ENCODE measurements at regions not wholly inside any gene's neighbourhood (a gene's known extent, or its start where the extent isn't known, plus 50 kb on each side); places are given as distances from the start of the nearest gene placed in this dataset.

DNA sequence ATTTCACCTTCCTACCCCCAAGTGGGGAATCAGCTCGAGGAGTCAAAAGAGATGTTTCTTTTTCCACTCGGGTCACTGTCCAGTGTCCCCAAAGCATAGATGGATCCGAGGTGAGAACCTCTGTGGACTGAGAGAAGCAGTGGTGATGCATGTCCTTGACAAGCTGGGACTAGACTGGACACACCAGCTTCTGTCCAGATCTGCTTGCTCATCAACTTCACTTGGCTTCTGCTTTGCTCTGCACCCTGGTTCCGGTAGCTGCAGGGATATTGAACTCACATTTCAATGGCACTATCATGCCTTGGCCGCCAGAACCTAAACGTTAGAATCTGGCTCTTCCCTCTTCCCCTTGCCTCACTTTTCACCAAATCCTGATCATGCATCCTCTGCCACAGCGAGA, 50.3 kb upstream of the CXCL12 start:
- DNase-seq (ENCODE audit: insufficient read length, low spot score) (no peak), FAIRE-seq (no peak)
- TF ChIP-seq POLR2AphosphoS5 (IDR thresholded peaks at IDR 0.05; ENCODE audit: low read depth, low read length) (no peak), TAF1 (IDR thresholded peaks at IDR 0.05; ENCODE audit: low read depth, low read length) (no peak), POLR2A (IDR thresholded peaks at IDR 0.05; ENCODE audit: low read depth, low read length) (no peak), SPI1 (IDR thresholded peaks at IDR 0.05; ENCODE audit: low read depth, low read length) (no peak), POU2F2 (IDR thresholded peaks at IDR 0.05; ENCODE audit: low read depth, low read length) (no peak), PAX5 (IDR thresholded peaks at IDR 0.05; ENCODE audit: insufficient read depth, low read length, severe bottlenecking) (no peak)

GRCh38 chr10:44436240-44436639, 51.3 kb upstream of the CXCL12 start:
- TF ChIP-seq TAF1 (IDR thresholded peaks at IDR 0.05; ENCODE audit: low read depth, low read length), result no peak
- no peak for TF ChIP-seq POU2F2 (IDR thresholded peaks at IDR 0.05; ENCODE audit: low read depth, low read length)
- no peak for TF ChIP-seq POLR2AphosphoS5 (IDR thresholded peaks at IDR 0.05; ENCODE audit: low read depth, low read length)
- TF ChIP-seq POLR2A (IDR thresholded peaks at IDR 0.05; ENCODE audit: low read depth, low read length), result no peak
- TF ChIP-seq PAX5 (IDR thresholded peaks at IDR 0.05; ENCODE audit: insufficient read depth, low read length, severe bottlenecking), result no peak
- TF ChIP-seq SPI1 (IDR thresholded peaks at IDR 0.05; ENCODE audit: low read depth, low read length), result no peak
- no peak for DNase-seq (ENCODE audit: insufficient read length, low spot score)
- FAIRE-seq, result no peak

DNA sequence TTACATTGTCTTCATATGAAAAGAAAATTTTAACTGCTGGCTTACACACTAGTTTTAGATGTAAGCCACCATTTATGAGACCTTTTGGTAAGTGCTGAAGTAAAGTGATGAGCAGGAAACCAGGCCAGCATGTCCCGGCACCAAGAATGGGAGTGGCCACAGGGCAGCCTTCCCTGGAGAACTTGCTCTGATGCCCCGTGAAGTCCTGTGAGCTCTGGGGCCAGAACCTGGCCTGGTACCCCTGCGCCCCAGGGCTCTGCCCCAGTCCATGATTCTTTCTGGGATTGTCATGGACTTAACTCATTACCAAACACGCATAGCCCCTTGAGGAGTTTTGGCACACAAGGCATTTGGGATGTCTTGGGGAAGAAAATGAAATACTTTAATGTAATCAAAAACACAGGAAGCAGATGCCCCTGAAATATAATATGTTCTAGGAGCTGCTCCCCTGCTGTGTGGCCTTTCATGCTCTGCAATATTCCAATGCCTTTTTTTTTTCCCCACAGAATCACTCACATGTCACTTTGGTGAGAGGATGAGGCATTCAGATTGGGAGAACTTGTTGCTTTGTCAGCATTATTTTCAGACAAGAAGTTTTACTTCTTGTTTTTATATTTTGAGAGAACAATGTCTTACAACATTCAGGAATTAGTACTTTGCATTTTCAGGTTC, 53.1 kb upstream of the CXCL12 start:
- TF ChIP-seq SPI1 (IDR thresholded peaks at IDR 0.05; ENCODE audit: low read depth, low read length) (no peak), POLR2AphosphoS5 (IDR thresholded peaks at IDR 0.05; ENCODE audit: low read depth, low read length) (no peak), POLR2A (IDR thresholded peaks at IDR 0.05; ENCODE audit: low read depth, low read length) (no peak), TAF1 (IDR thresholded peaks at IDR 0.05; ENCODE audit: low read depth, low read length) (no peak), POU2F2 (IDR thresholded peaks at IDR 0.05; ENCODE audit: low read depth, low read length) (no peak), PAX5 (IDR thresholded peaks at IDR 0.05; ENCODE audit: insufficient read depth, low read length, severe bottlenecking) (no peak)
- no peak for FAIRE-seq

GRCh38 chr10:44439239-44439957, 54.5 kb upstream of the CXCL12 start:
- no peak for FAIRE-seq
- TF ChIP-seq POLR2AphosphoS5 (IDR thresholded peaks at IDR 0.05; ENCODE audit: low read depth, low read length), result no peak
- TF ChIP-seq TAF1 (IDR thresholded peaks at IDR 0.05; ENCODE audit: low read depth, low read length), result no peak
- TF ChIP-seq POU2F2 (IDR thresholded peaks at IDR 0.05; ENCODE audit: low read depth, low read length), result no peak
- no peak for TF ChIP-seq POLR2A (IDR thresholded peaks at IDR 0.05; ENCODE audit: low read depth, low read length)
- TF ChIP-seq SPI1 (IDR thresholded peaks at IDR 0.05; ENCODE audit: low read depth, low read length), result no peak
- TF ChIP-seq PAX5 (IDR thresholded peaks at IDR 0.05; ENCODE audit: insufficient read depth, low read length, severe bottlenecking), result no peak
- no peak for DNase-seq (ENCODE audit: insufficient read length, low spot score)

More for the DNA sequence above, 53.1 kb upstream of the CXCL12 start:
- no peak for DNase-seq (ENCODE audit: insufficient read length, low spot score)

GRCh38 chr10:44439958-44440244, 55.0 kb upstream of the CXCL12 start:
- TF ChIP-seq PAX5 (IDR thresholded peaks at IDR 0.05; ENCODE audit: insufficient read depth, low read length, severe bottlenecking) (no peak), POLR2AphosphoS5 (IDR thresholded peaks at IDR 0.05; ENCODE audit: low read depth, low read length) (no peak), POU2F2 (IDR thresholded peaks at IDR 0.05; ENCODE audit: low read depth, low read length) (no peak), SPI1 (IDR thresholded peaks at IDR 0.05; ENCODE audit: low read depth, low read length) (no peak), POLR2A (IDR thresholded peaks at IDR 0.05; ENCODE audit: low read depth, low read length) (no peak)
- DNase-seq (ENCODE audit: insufficient read length, low spot score), result no peak
- FAIRE-seq, result no peak

- FAIRE-seq (no peak), DNase-seq (ENCODE audit: insufficient read length, low spot score) (no peak)
- TF ChIP-seq POU2F2 (IDR thresholded peaks at IDR 0.05; ENCODE audit: low read depth, low read length) (no peak), PAX5 (IDR thresholded peaks at IDR 0.05; ENCODE audit: insufficient read depth, low read length, severe bottlenecking) (no peak), POLR2AphosphoS5 (IDR thresholded peaks at IDR 0.05; ENCODE audit: low read depth, low read length) (no peak), SPI1 (IDR thresholded peaks at IDR 0.05; ENCODE audit: low read depth, low read length) (no peak), POLR2A (IDR thresholded peaks at IDR 0.05; ENCODE audit: low read depth, low read length) (no peak), TAF1 (IDR thresholded peaks at IDR 0.05; ENCODE audit: low read depth, low read length) (no peak)
Measured at GRCh38 chr10:44457259-44457658, 72.4 kb upstream of the CXCL12 start.

- TF ChIP-seq POU2F2 (IDR thresholded peaks at IDR 0.05; ENCODE audit: low read depth, low read length) (no peak), POLR2A (IDR thresholded peaks at IDR 0.05; ENCODE audit: low read depth, low read length) (no peak), POLR2AphosphoS5 (IDR thresholded peaks at IDR 0.05; ENCODE audit: low read depth, low read length) (no peak), TAF1 (IDR thresholded peaks at IDR 0.05; ENCODE audit: low read depth, low read length) (no peak), PAX5 (IDR thresholded peaks at IDR 0.05; ENCODE audit: insufficient read depth, low read length, severe bottlenecking) (no peak), SPI1 (IDR thresholded peaks at IDR 0.05; ENCODE audit: low read depth, low read length) (no peak)
- no peak for DNase-seq (ENCODE audit: insufficient read length, low spot score)
- no peak for FAIRE-seq
Measured at GRCh38 chr10:44458671-44459413, 73.9 kb upstream of the CXCL12 start.

DNA sequence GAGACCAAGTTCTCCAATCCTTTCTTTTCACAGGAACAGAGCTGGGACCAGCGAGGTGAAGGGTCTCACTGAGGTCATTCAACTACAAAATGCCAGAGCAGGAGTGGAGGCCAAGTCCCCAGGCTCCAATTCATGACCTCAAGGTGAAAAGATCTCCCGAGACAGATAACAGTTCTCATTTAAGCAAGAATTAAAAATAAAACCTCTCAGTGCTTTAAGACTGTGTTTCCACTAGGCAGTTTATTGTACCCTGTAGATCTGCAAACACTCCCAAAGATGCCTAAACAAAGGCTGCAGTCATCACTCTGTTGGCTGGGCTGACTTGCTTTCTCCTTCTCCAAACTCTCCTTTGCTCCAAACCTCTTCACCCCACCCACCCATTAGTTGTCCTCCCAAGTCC, 74.8 kb upstream of the CXCL12 start:
- no peak for FAIRE-seq
- TF ChIP-seq POLR2AphosphoS5 (IDR thresholded peaks at IDR 0.05; ENCODE audit: low read depth, low read length) (no peak), TAF1 (IDR thresholded peaks at IDR 0.05; ENCODE audit: low read depth, low read length) (no peak), POLR2A (IDR thresholded peaks at IDR 0.05; ENCODE audit: low read depth, low read length) (no peak)
- no peak for DNase-seq (ENCODE audit: insufficient read length, low spot score)

DNA sequence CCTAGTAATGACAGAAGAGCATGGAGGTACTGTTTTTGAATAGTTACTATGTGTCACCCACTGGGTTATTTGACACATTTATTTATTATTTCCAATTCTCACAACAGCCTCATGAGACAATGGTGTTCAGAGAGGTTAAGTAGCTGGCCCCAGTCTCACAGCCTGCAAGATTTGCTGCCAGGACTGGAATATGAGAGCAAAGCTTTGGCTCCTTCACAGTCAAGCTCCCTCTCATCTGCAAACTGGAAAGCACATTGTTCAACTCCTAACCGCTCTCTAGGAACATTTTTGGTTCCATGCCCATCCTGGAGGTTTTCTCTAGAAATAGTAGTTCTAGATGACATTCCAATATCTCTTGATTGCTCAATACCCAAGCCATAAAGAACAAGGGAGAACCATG, 75.5 kb upstream of the CXCL12 start:
- DNase-seq (ENCODE audit: insufficient read length, low spot score) (no peak), FAIRE-seq (no peak)
- TF ChIP-seq PAX5 (IDR thresholded peaks at IDR 0.05; ENCODE audit: insufficient read depth, low read length, severe bottlenecking), result no peak
- TF ChIP-seq SPI1 (IDR thresholded peaks at IDR 0.05; ENCODE audit: low read depth, low read length), result no peak
- TF ChIP-seq POLR2A (IDR thresholded peaks at IDR 0.05; ENCODE audit: low read depth, low read length), result no peak
- TF ChIP-seq POLR2AphosphoS5 (IDR thresholded peaks at IDR 0.05; ENCODE audit: low read depth, low read length), result no peak
- TF ChIP-seq POU2F2 (IDR thresholded peaks at IDR 0.05; ENCODE audit: low read depth, low read length), result no peak

Data from GM12891 (cell line).